DMS53 treated with DMSO at 0.1 percent for 48 hours (cell line): ENCODE measurements at regions not wholly inside any gene's neighbourhood (a gene's known extent, or its start where the extent isn't known, plus 50 kb on each side); places are given as distances from the start of the nearest gene placed in this dataset.
"Not testable (repeated sequence)": the region's sequence is repeated elsewhere in the genome, so short reads cannot be mapped to it uniquely, and the experiment has no call there.

ENCODE experiments used
- DNase-seq: peaks from one replicate; lab custom pipeline; 2025; ENCODE audit not compliant: unreplicated experiment; lab: John Stamatoyannopoulos, UW

- DNase-seq, result no peak
These were observed 593.3 kb downstream of the CCSER2 start for GRCh38 chr10:84921701-84922100.

GRCh38 chr10:84924131-84924530, 595.7 kb downstream of the CCSER2 start:
- peak; percentile 13 for DNase-seq

GRCh38 chr10:84925495-84925894, 597.1 kb downstream of the CCSER2 start:
- no peak for DNase-seq

GRCh38 chr10:84933402-84933801, 605.0 kb downstream of the CCSER2 start:
- no peak for DNase-seq

GRCh38 chr10:84935772-84936171, 607.4 kb downstream of the CCSER2 start:
- DNase-seq, result no peak

GRCh38 chr10:84938117-84938905, 609.9 kb downstream of the CCSER2 start:
- DNase-seq, result no peak

GRCh38 chr10:84943541-84943940, 615.2 kb downstream of the CCSER2 start:
- no peak for DNase-seq

GRCh38 chr10:84944187-84944586, 615.8 kb downstream of the CCSER2 start:
- no peak for DNase-seq

- DNase-seq, result no peak
These were observed 617.4 kb downstream of the CCSER2 start for GRCh38 chr10:84945791-84946190.

- peak; percentile 14 for DNase-seq
These were observed 618.5 kb downstream of the CCSER2 start for GRCh38 chr10:84946904-84947303.

- DNase-seq, result no peak
These were observed 620.3 kb downstream of the CCSER2 start for GRCh38 chr10:84948644-84949043.

- no peak for DNase-seq
These were observed 623.2 kb downstream of the CCSER2 start for GRCh38 chr10:84951616-84952015.

- no peak for DNase-seq
These were observed 629.0 kb downstream of the CCSER2 start for GRCh38 chr10:84957427-84957826.

GRCh38 chr10:84965468-84965867, 637.1 kb downstream of the CCSER2 start:
- DNase-seq, result no peak

GRCh38 chr10:84966708-84967441, 638.5 kb downstream of the CCSER2 start:
- peak; percentile 8 for DNase-seq

GRCh38 chr10:84969297-84969696, 640.9 kb downstream of the CCSER2 start:
- DNase-seq, result not testable (repeated sequence)

- no peak for DNase-seq
These were observed 658.6 kb downstream of the CCSER2 start for GRCh38 chr10:84987039-84987438.

- no peak for DNase-seq
These were observed 659.6 kb downstream of the CCSER2 start for GRCh38 chr10:84988011-84988410.

- DNase-seq, result no peak
These were observed 662.3 kb downstream of the CCSER2 start for GRCh38 chr10:84990713-84991112.

GRCh38 chr10:84991301-84991700, 662.9 kb downstream of the CCSER2 start:
- no peak for DNase-seq

- no peak for DNase-seq
These were observed 665.1 kb downstream of the CCSER2 start for GRCh38 chr10:84993251-84994035.

GRCh38 chr10:84994722-84995121, 666.3 kb downstream of the CCSER2 start:
- DNase-seq, result no peak
